ENCODE measurements at regions not wholly inside any gene's neighbourhood (a gene's known extent, or its start where the extent isn't known, plus 50 kb on each side); places are given as distances from the start of the nearest gene placed in this dataset.

DNA sequence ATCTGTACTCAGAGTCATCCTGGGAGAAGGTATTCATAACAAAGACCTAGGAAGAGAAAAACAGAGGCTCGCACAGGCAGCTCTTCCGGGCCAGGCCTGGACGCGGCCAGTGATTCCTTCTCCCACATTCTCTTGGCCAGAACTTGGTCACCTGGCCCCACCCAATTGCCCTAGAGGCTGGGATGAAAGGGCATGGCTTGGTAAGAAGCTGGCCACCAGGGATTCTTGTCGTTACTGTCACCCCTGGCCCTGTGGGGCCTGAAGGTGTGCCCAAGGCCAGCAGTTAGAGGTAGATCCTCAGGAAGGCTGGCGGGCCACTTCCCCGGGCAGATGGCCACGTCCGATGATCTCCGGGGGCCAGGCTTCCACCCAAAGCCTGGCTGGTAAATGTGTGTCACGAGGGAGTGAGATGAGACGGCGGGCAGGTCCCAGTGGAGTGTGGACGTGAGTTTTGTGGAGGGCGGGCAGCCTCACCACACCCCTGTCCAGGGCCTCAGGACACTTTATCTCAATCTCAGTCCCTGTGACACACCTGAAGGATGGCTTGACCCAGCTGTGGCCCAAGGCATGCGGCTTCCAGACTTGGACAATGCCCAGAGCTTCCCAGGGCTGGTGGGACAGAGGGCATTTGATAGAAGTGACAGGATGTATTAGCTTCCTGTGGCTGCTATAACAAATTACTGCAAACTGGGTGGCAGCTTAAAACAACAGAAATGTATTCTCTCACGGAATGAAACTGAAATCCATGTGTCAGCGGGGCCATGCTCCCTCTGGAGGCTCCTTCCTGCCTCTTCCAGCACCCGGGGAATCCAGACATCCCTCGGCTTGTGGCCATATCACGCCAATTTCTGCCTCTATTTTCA is 66.3 kb upstream of the GSE1 start:
- no peak overlapping the region for H3K9ac ChIP-seq (ENCODE audit: insufficient read depth in 1 of 2, low read length in 2 of 2)
- H3K9me3 ChIP-seq (ENCODE audit: control insufficient read depth in 4 of 4, insufficient read depth in 3 of 4, low read length in 3 of 4), result no peaks in the 10 kb centered on the region
- no peak overlapping the region for H3K4me3 ChIP-seq
- TF ChIP-seq, protein P1, sequence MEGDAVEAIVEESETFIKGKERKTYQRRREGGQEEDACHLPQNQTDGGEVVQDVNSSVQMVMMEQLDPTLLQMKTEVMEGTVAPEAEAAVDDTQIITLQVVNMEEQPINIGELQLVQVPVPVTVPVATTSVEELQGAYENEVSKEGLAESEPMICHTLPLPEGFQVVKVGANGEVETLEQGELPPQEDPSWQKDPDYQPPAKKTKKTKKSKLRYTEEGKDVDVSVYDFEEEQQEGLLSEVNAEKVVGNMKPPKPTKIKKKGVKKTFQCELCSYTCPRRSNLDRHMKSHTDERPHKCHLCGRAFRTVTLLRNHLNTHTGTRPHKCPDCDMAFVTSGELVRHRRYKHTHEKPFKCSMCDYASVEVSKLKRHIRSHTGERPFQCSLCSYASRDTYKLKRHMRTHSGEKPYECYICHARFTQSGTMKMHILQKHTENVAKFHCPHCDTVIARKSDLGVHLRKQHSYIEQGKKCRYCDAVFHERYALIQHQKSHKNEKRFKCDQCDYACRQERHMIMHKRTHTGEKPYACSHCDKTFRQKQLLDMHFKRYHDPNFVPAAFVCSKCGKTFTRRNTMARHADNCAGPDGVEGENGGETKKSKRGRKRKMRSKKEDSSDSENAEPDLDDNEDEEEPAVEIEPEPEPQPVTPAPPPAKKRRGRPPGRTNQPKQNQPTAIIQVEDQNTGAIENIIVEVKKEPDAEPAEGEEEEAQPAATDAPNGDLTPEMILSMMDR (IDR thresholded peaks at IDR 0.05; ENCODE audit: control extremely low read depth, extremely low read depth), result no peak
- H3K27ac ChIP-seq (ENCODE audit: low read depth in 1 of 2, low read length in 1 of 2), result no peak overlapping the region
- H3K36me3 ChIP-seq (ENCODE audit: control insufficient read depth in 4 of 4, insufficient read depth in 4 of 4, low read length in 4 of 4), result no peaks in the 10 kb centered on the region
- ATAC-seq (ENCODE audit: insufficient read depth, low FRiP score) (no peak), DNase-seq (no peak)
- H3K4me1 ChIP-seq (ENCODE audit: control insufficient read depth in 5 of 5, insufficient read depth in 5 of 5, low read length in 5 of 5), result peaks cover 0 to 21% (median 4%) of the 10 kb centered on the region in 5 donors
- WGBS, 2 donors, result 89 to 90% methylated on average over 21 of the region's 21 CpGs
- H3K27me3 ChIP-seq (ENCODE audit: control insufficient read depth in 3 of 3, insufficient read depth in 3 of 3, low read length in 2 of 3), result no peaks in the 10 kb centered on the region

DNA sequence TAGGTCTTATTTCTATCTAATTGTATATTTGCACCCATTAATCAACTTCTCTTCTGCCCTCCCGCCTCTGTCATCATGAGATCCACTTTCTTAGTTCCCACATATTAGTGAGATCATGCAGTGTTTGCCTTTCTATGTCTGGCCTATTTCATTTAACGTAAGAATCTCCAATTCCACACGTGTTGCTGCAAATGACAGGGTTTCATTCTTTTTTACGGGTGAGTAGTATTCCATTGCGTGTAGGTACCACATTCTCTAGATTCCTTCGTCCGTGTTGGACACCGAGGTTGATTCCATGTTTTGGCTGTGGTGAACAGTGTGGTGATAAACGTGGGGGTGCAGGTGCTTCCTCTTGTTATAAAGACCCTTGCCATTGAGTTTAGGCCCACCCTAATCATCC is 64.7 kb upstream of the GSE1 start:
- TF ChIP-seq, protein P1 (IDR thresholded peaks at IDR 0.05; ENCODE audit: control extremely low read depth, extremely low read depth), result no peak
- H3K27me3 ChIP-seq (ENCODE audit: control insufficient read depth in 3 of 3, insufficient read depth in 3 of 3, low read length in 2 of 3), result no peaks in the 10 kb centered on the region
- ATAC-seq (ENCODE audit: insufficient read depth, low FRiP score), result no peak
- H3K36me3 ChIP-seq (ENCODE audit: control insufficient read depth in 4 of 4, insufficient read depth in 4 of 4, low read length in 4 of 4), result no peaks in the 10 kb centered on the region
- peaks cover 0 to 14% (median 3%) of the 10 kb centered on the region in 5 donors for H3K4me1 ChIP-seq (ENCODE audit: control insufficient read depth in 5 of 5, insufficient read depth in 5 of 5, low read length in 5 of 5)
- no peak for DNase-seq
- no peak overlapping the region for H3K27ac ChIP-seq (ENCODE audit: low read depth in 1 of 2, low read length in 1 of 2)
- WGBS, 2 donors, result 93 to 98% methylated on average over 9 of the region's 9 CpGs
- H3K9me3 ChIP-seq (ENCODE audit: control insufficient read depth in 4 of 4, insufficient read depth in 3 of 4, low read length in 3 of 4), result no peaks in the 10 kb centered on the region
- H3K9ac ChIP-seq (ENCODE audit: insufficient read depth in 1 of 2, low read length in 2 of 2), result no peak overlapping the region
- H3K4me3 ChIP-seq, result no peak overlapping the region

DNA sequence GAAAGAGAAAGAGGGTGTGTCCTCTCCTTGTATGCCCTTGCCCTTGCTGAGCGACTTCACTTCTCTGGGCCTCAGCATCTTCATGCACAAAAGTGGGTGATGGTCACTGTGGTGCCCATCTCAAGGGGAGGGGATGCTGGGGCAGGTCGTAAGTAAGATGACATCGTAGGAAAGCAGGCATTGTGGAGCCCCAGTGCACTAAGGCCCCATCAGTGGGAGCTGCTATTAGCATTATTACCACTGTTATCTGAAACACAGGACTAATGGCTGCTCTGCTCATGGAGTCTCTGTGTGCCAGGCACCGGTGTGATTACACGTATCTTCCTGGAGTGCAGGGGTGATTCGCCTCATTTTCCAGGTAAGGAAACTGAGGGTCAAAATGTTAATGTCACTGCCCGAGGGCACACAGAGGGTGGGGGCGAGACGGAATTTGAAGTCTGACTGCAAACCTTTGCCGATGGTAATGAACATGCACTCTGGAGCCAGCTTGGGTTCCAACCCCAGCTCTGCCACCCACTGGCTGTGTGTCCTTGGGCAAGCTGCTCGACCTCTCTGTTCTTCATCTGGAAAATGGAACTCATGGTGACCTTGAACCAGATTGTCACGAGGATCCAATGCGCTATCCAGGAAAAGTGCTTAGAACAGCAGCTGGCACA is 63.2 kb upstream of the GSE1 start:
- WGBS, 2 donors, result 80 to 82% methylated on average over 13 of the region's 13 CpGs
- no peaks in the 10 kb centered on the region for H3K9me3 ChIP-seq (ENCODE audit: control insufficient read depth in 4 of 4, insufficient read depth in 3 of 4, low read length in 3 of 4)
- H3K9ac ChIP-seq (ENCODE audit: insufficient read depth in 1 of 2, low read length in 2 of 2), result no peak overlapping the region
- H3K4me1 ChIP-seq (ENCODE audit: control insufficient read depth in 5 of 5, insufficient read depth in 5 of 5, low read length in 5 of 5), result peaks cover 0 to 12% (median 3%) of the 10 kb centered on the region in 5 donors
- no peak overlapping the region for H3K27ac ChIP-seq (ENCODE audit: low read depth in 1 of 2, low read length in 1 of 2)
- DNase-seq (no peak), ATAC-seq (ENCODE audit: insufficient read depth, low FRiP score) (no peak)
- TF ChIP-seq, protein P1 (IDR thresholded peaks at IDR 0.05; ENCODE audit: control extremely low read depth, extremely low read depth), result no peak
- H3K4me3 ChIP-seq, result no peak overlapping the region
- no peaks in the 10 kb centered on the region for H3K27me3 ChIP-seq (ENCODE audit: control insufficient read depth in 3 of 3, insufficient read depth in 3 of 3, low read length in 2 of 3)
- H3K36me3 ChIP-seq (ENCODE audit: control insufficient read depth in 4 of 4, insufficient read depth in 4 of 4, low read length in 4 of 4), result no peaks in the 10 kb centered on the region
